ENCODE measurements at regions not wholly inside any gene's neighbourhood (a gene's known extent, or its start where the extent isn't known, plus 50 kb on each side); places are given as distances from the start of the nearest gene placed in this dataset.
A peak's percentile ranks its signal among the peaks of the same experiment; 100 is the strongest.

GRCh38 chr12:17992002-17992656 is 97.9 kb downstream of the RERGL start:
- TF ChIP-seq CTCF (IDR thresholded peaks at IDR 0.05; ENCODE audit: low read length), result peak; percentile 72
- no peak for TF ChIP-seq EZH2 (IDR thresholded peaks at IDR 0.05; ENCODE audit: borderline replicate concordance, low read length)

Data from OCI-LY1 (cell line).